ENCODE measurements at regions not wholly inside any gene's neighbourhood (a gene's known extent, or its start where the extent isn't known, plus 50 kb on each side); places are given as distances from the start of the nearest gene placed in this dataset.

GRCh38 chr18:61245276-61245675, 88.0 kb upstream of the CDH20 start:
- CTCF ChIA-PET, result no interaction called here
- H3K4me1 Mint-ChIP-seq (ENCODE audit: low read depth), result no peaks in the 10 kb centered on the region
- H3K9me3 Mint-ChIP-seq, result no peaks in the 10 kb centered on the region
- intact Hi-C loops (cut with micrococcal nuclease), result no loop called here
- H3K27me3 Mint-ChIP-seq (ENCODE audit: low read depth), result no peaks in the 10 kb centered on the region
- DNase-seq, result no peak
- no peak overlapping the region for H3K4me3 Mint-ChIP-seq
- no peaks in the 10 kb centered on the region for H3K36me3 Mint-ChIP-seq (ENCODE audit: low read depth)
- H3K27ac Mint-ChIP-seq, result no peak overlapping the region

- intact Hi-C loops (cut with micrococcal nuclease), result no loop called here
- Mint-ChIP-seq H3K27me3 (ENCODE audit: low read depth) (no peaks in the 10 kb centered on the region), H3K27ac (no peak overlapping the region), H3K36me3 (ENCODE audit: low read depth) (no peaks in the 10 kb centered on the region), H3K4me3 (no peak overlapping the region), H3K4me1 (ENCODE audit: low read depth) (no peaks in the 10 kb centered on the region), H3K9me3 (no peaks in the 10 kb centered on the region)
- DNase-seq, result no peak
- CTCF ChIA-PET, result no interaction called here
Observed at GRCh38 chr18:61248589-61248988, 84.6 kb upstream of the CDH20 start.

DNA sequence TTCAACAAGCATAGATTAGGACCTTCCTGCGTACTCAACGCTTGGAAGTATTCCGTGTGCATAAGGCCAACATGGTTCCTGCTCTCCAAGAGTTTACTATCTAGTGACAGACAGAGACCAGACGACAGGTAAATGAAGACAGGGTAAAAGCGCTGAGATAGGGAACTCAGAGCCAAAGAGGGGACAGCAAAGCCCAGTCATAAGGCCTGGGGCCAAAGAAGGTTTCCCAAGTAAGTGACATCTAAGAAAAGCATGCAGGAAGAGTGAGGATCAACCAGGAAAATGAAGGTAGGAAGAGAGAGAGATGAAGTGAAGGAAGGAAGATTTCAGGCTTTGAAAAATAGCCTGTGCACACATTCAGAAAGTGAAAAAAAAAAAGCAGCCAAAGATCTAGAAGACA, 76.9 kb upstream of the CDH20 start:
- Mint-ChIP-seq H3K4me3 (no peak overlapping the region), H3K27ac (no peak overlapping the region), H3K9me3 (no peaks in the 10 kb centered on the region), H3K36me3 (ENCODE audit: low read depth) (no peaks in the 10 kb centered on the region), H3K4me1 (ENCODE audit: low read depth) (no peaks in the 10 kb centered on the region), H3K27me3 (ENCODE audit: low read depth) (no peaks in the 10 kb centered on the region)
- CTCF ChIA-PET, result no interaction called here
- no peak for DNase-seq
- intact Hi-C loops (cut with micrococcal nuclease), result no loop called here

GRCh38 chr18:61261870-61262269, 71.4 kb upstream of the CDH20 start:
- H3K27me3 Mint-ChIP-seq (ENCODE audit: low read depth), result no peaks in the 10 kb centered on the region
- CTCF ChIA-PET, result no interaction called here

GRCh38 chr18:61272793-61273192, 60.4 kb upstream of the CDH20 start:
- DNase-seq, result no peak
- H3K4me3 Mint-ChIP-seq, result no peak overlapping the region
- H3K27ac Mint-ChIP-seq, result no peak overlapping the region
- no peaks in the 10 kb centered on the region for H3K36me3 Mint-ChIP-seq (ENCODE audit: low read depth)
- H3K4me1 Mint-ChIP-seq (ENCODE audit: low read depth), result no peaks in the 10 kb centered on the region
- H3K27me3 Mint-ChIP-seq (ENCODE audit: low read depth), result no peaks in the 10 kb centered on the region
- peaks cover 7% of the 10 kb centered on the region for H3K9me3 Mint-ChIP-seq
- CTCF ChIA-PET, result no interaction called here
- intact Hi-C loops (cut with micrococcal nuclease), result no loop called here

More at GRCh38 chr18:61261870-61262269, 71.4 kb upstream of the CDH20 start:
- Mint-ChIP-seq H3K4me3 (no peak overlapping the region), H3K36me3 (ENCODE audit: low read depth) (no peaks in the 10 kb centered on the region), H3K27ac (no peak overlapping the region), H3K9me3 (peaks cover 10% of the 10 kb centered on the region), H3K4me1 (ENCODE audit: low read depth) (no peaks in the 10 kb centered on the region)
- intact Hi-C loops (cut with micrococcal nuclease), result no loop called here
- no peak for DNase-seq

- Mint-ChIP-seq H3K4me1 (ENCODE audit: low read depth) (no peaks in the 10 kb centered on the region), H3K4me3 (no peak overlapping the region), H3K27me3 (ENCODE audit: low read depth) (no peaks in the 10 kb centered on the region), H3K27ac (no peak overlapping the region), H3K36me3 (ENCODE audit: low read depth) (no peaks in the 10 kb centered on the region), H3K9me3 (peaks cover 5% of the 10 kb centered on the region)
- intact Hi-C loops (cut with micrococcal nuclease), result no loop called here
- CTCF ChIA-PET, result no interaction called here
- no peak for DNase-seq
Observed at GRCh38 chr18:61273533-61273932, 59.7 kb upstream of the CDH20 start.

DNA sequence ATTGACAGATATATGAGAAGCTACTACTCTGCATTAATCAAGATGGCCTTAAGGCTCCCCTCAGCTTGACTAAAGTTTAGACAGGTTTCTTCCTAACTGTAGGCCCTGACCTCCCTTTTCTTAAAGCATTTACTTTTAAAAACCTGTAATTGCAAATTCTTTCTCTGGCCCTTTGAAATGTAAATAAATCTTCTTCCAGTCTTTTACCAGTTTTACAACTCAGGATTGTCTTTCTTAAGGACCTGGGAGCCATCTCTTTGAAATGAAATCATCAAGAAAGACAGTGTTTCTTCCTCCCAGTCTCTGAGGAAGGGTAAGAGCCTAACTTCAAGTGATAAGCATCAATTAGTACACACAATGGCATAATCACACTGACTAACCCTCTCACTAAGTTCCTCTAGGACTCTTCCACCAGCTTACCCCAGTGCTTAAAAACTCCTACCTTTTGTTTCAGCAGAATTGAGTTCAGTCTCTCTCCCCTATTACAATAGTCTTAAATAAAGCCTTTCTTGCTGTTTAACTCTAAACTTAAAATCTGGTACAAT, 58.7 kb upstream of the CDH20 start:
- no peaks in the 10 kb centered on the region for H3K27me3 Mint-ChIP-seq (ENCODE audit: low read depth)
- no peaks in the 10 kb centered on the region for H3K36me3 Mint-ChIP-seq (ENCODE audit: low read depth)
- CTCF ChIA-PET, result no interaction called here
- no peak overlapping the region for H3K27ac Mint-ChIP-seq
- peaks cover 3% of the 10 kb centered on the region for H3K9me3 Mint-ChIP-seq
- H3K4me3 Mint-ChIP-seq, result no peak overlapping the region
- no peaks in the 10 kb centered on the region for H3K4me1 Mint-ChIP-seq (ENCODE audit: low read depth)
- intact Hi-C loops (cut with micrococcal nuclease), result no loop called here
- DNase-seq, result no peak

DNA sequence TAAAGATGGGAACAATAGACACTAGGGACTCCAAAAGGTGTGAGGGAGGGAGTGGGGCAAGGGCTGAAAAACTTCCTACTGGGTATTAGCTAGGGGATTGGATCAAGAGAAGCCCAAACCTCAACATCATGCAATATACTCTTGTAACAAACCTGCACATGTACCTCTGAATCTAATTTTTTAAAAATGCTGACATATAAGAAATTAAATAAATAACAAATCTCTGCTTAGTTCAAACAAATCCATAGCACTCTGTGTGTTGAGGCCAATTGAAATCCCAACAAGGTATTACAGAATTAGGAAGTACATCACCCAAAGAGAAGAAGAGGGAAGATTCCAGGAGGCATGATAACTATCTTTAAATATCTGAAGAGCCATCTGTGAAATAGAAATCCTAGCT, 55.4 kb upstream of the CDH20 start:
- CTCF ChIA-PET, result no interaction called here
- peaks cover 4% of the 10 kb centered on the region for H3K9me3 Mint-ChIP-seq
- H3K27ac Mint-ChIP-seq, result no peak overlapping the region
- DNase-seq, result no peak
- no peaks in the 10 kb centered on the region for H3K36me3 Mint-ChIP-seq (ENCODE audit: low read depth)
- H3K27me3 Mint-ChIP-seq (ENCODE audit: low read depth), result no peaks in the 10 kb centered on the region
- no peaks in the 10 kb centered on the region for H3K4me1 Mint-ChIP-seq (ENCODE audit: low read depth)
- no peak overlapping the region for H3K4me3 Mint-ChIP-seq
- intact Hi-C loops (cut with micrococcal nuclease), result no loop called here

DNA sequence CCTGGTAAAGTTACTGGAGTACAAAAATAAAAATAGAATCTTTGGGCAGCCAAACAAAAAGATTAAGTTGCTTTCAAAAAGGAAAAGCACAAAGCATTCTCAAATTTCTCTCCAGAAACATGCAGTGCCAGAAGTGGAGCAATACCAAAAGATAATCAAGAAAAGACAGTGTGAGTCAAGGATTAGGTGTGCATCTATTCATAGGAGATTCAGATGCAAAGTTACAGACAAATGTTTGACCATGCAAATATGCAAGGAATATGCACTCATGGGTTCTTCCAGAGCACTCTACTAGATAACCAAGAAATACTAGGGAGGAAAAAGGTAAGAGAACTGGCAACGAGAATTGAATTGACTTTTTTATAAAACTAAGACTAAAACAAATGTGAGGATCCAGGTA, 51.8 kb upstream of the CDH20 start:
- H3K27ac Mint-ChIP-seq, result no peak overlapping the region
- no peaks in the 10 kb centered on the region for H3K4me1 Mint-ChIP-seq (ENCODE audit: low read depth)
- H3K9me3 Mint-ChIP-seq, result peaks cover 4% of the 10 kb centered on the region
- H3K4me3 Mint-ChIP-seq, result no peak overlapping the region
- no peak for DNase-seq
- intact Hi-C loops (cut with micrococcal nuclease), result no loop called here
- CTCF ChIA-PET, result no interaction called here
- H3K27me3 Mint-ChIP-seq (ENCODE audit: low read depth), result no peaks in the 10 kb centered on the region
- H3K36me3 Mint-ChIP-seq (ENCODE audit: low read depth), result no peaks in the 10 kb centered on the region

DNA sequence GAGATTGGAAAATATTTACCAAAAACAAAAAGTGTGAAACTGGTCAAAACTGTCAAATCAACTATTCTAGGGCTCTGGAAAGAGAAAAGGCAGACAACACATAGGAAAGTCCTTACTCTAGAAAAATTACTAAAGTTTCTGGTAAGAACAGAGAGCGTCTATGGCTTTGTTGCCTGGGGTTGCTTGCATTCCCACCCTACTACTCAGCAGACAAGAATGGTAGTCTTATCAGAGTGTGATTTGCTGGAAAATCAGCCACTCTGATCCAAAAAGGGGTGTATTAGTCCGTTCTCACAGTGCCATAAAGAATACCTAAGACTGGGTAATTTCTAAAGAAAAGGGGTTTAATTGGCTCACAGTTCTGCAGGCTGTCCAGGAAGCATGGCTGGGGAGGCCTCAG, 50.3 kb upstream of the CDH20 start:
- peaks cover 4% of the 10 kb centered on the region for H3K9me3 Mint-ChIP-seq

More for the DNA sequence above, 50.3 kb upstream of the CDH20 start:
- no peaks in the 10 kb centered on the region for H3K36me3 Mint-ChIP-seq (ENCODE audit: low read depth)
- no peak overlapping the region for H3K4me3 Mint-ChIP-seq
- intact Hi-C loops (cut with micrococcal nuclease), result no loop called here
- H3K4me1 Mint-ChIP-seq (ENCODE audit: low read depth), result no peaks in the 10 kb centered on the region
- CTCF ChIA-PET, result no interaction called here
- DNase-seq, result no peak
- H3K27ac Mint-ChIP-seq, result no peak overlapping the region
- H3K27me3 Mint-ChIP-seq (ENCODE audit: low read depth), result no peaks in the 10 kb centered on the region

Measured in activated naive CD4-positive, alpha-beta T cell treated with anti-CD3 and anti-CD28 coated beads for 36 hours (primary cell).